H1 (cell line): ENCODE measurements at regions not wholly inside any gene's neighbourhood (a gene's known extent, or its start where the extent isn't known, plus 50 kb on each side); places are given as distances from the start of the nearest gene placed in this dataset.

Experiments used
- CTCF ChIA-PET: fragments of 300-600 bp; sonication (Branson Sonifier 250); formaldehyde crosslinking; loops from one replicate; lab custom pipeline; 2021; ENCODE audit not compliant: partially characterized antibody; lab: Charles Lee
- POLR2A ChIA-PET: fragments of 300-600 bp; sonication (Branson Sonifier 250); formaldehyde crosslinking; loops from one replicate; lab custom pipeline; 2021; ENCODE audit warnings: inconsistent platforms; ENCODE audit not compliant: partially characterized antibody; lab: Charles Lee
- DNase-seq, 2 experiments: peaks; one replicate each; pipeline versions ENCODE4 v3.0.0 to v3.0.0-alpha.2; 2010 to 2022; ENCODE audit warnings: low spot score in 2 of 2, low read depth in 1 of 2, mixed read lengths in 1 of 2
- FAIRE-seq: peaks from 2 replicates; lab custom pipeline; 2011; peaks lifted over from hg19 to GRCh38; lab: Jason Lieb, UNC
- H2AFZ ChIP-seq: 2 replicates; pipeline ENCODE4 v1.8.1; 2012; ENCODE audit warnings: low read length, inconsistent platforms
- H2AK5ac ChIP-seq: 2 replicates; pipeline ENCODE4 v1.6.1; 2013; ENCODE audit warnings: low read depth, low read length
- H2BK120ac ChIP-seq: replicated peaks from 2 replicates; pipeline ENCODE3; 2013; ENCODE audit warnings: low read depth, low read length, inconsistent platforms
- H2BK12ac ChIP-seq: 2 replicates; pipeline ENCODE4 v1.6.1; 2013; ENCODE audit warnings: low read depth, low read length
- H2BK15ac ChIP-seq: 2 replicates; pipeline ENCODE4 v1.6.1; 2013; ENCODE audit warnings: low read length
- H2BK20ac ChIP-seq: 2 replicates; pipeline ENCODE4 v1.6.1; 2013; ENCODE audit warnings: low read length
- H2BK5ac ChIP-seq: 2 replicates; pipeline ENCODE4 v1.6.1; 2013; ENCODE audit warnings: low read depth, low read length
- H3K14ac ChIP-seq: 2 replicates; pipeline ENCODE4 v1.6.1; 2013; ENCODE audit warnings: inconsistent platforms; ENCODE audit not compliant: insufficient read length
- H3K18ac ChIP-seq: 2 replicates; pipeline ENCODE4 v1.6.1; 2013; ENCODE audit warnings: low read length; ENCODE audit errors: extremely low read depth
- H3K23ac ChIP-seq: 2 replicates; pipeline ENCODE4 v1.6.1; 2013; ENCODE audit warnings: inconsistent platforms; ENCODE audit not compliant: insufficient read length
- H3K23me2 ChIP-seq: 2 replicates; pipeline ENCODE4 v1.6.1; 2013; ENCODE audit warnings: low read depth, low read length
- H3K27ac ChIP-seq: 2 replicates; pipeline ENCODE4 v1.6.1; 2011; ENCODE audit warnings: low read depth, low read length, inconsistent platforms
- H3K27me3 ChIP-seq, 4 experiments: replicated peaks in 1 of 4; 1 replicate in 1 of 4; 2 replicates in 3 of 4; pipeline versions ENCODE4 v1.6.1 to v1.8.1; 2011 to 2013; ENCODE audit warnings: low read length in 3 of 4, mild to moderate bottlenecking in 3 of 4, inconsistent platforms in 2 of 4, mixed read lengths in 2 of 4, moderate library complexity in 1 of 4; ENCODE audit not compliant: control insufficient read depth in 3 of 4, insufficient read depth in 3 of 4; ENCODE audit errors: extremely low read depth in 1 of 4
- H3K36me3 ChIP-seq, 4 experiments: 2 replicates each; pipeline versions ENCODE4 v1.6.1 to v1.8.1; 2011 to 2013; ENCODE audit warnings: mild to moderate bottlenecking in 4 of 4, low read length in 3 of 4, moderate library complexity in 2 of 4, control low read depth in 1 of 4, inconsistent platforms in 1 of 4; ENCODE audit not compliant: insufficient read depth in 4 of 4, control insufficient read depth in 2 of 4
- H3K4ac ChIP-seq: replicated peaks from 2 replicates; pipeline ENCODE3; 2013; ENCODE audit warnings: low read length, low read depth, mixed read lengths, inconsistent platforms; ENCODE audit not compliant: insufficient read length
- H3K4me1 ChIP-seq, 4 experiments: replicated peaks in 1 of 4; 1 replicate in 1 of 4; 2 replicates in 3 of 4; pipeline versions ENCODE4 v1.6.1 to v1.8.1; 2011 to 2013; ENCODE audit warnings: low read length in 3 of 4, inconsistent platforms in 2 of 4, mixed read lengths in 1 of 4; ENCODE audit not compliant: insufficient read depth in 4 of 4, control insufficient read depth in 3 of 4
- H3K4me2 ChIP-seq, 2 experiments: 2 replicates each; pipeline versions ENCODE4 v1.6.1 to v1.8.1; 2011 to 2013; ENCODE audit warnings: low read depth in 2 of 2, low read length in 2 of 2, control low read depth in 1 of 2, inconsistent platforms in 1 of 2, mild to moderate bottlenecking in 1 of 2; ENCODE audit not compliant: insufficient read depth in 1 of 2
- H3K4me3 ChIP-seq, 4 experiments: fragments of 200-600, 300-600 bp in 1 of 4; sonication (generic), shearing (Covaris generic), sonication (Bioruptor Twin) in 1 of 4; 2 replicates each; pipeline versions ENCODE4 v1.5.1 to v1.8.1; 2011 to 2016; ENCODE audit warnings: low read length in 4 of 4, low read depth in 3 of 4, control low read depth in 2 of 4, inconsistent platforms in 2 of 4, mild to moderate bottlenecking in 2 of 4, mixed read lengths in 1 of 4, moderate library complexity in 1 of 4; ENCODE audit not compliant: insufficient read depth in 2 of 4; ENCODE audit errors: extremely low read depth in 1 of 4
- H3K56ac ChIP-seq: replicated peaks from 2 replicates; pipeline ENCODE3; 2013; ENCODE audit warnings: low read depth, mild to moderate bottlenecking, mixed read lengths, low read length, inconsistent platforms; ENCODE audit not compliant: insufficient read length
- H3K79me1 ChIP-seq: 2 replicates; pipeline ENCODE4 v1.6.1; 2013; ENCODE audit warnings: low read depth, low read length, control low read depth
- H3K79me2 ChIP-seq, 2 experiments: 2 replicates each; pipeline versions ENCODE4 v1.6.1 to v1.8.1; 2012 to 2013; ENCODE audit warnings: low read length in 2 of 2, mild to moderate bottlenecking in 2 of 2, inconsistent platforms in 1 of 2; ENCODE audit not compliant: insufficient read depth in 2 of 2, control insufficient read depth in 1 of 2
- H3K9ac ChIP-seq, 4 experiments: replicated peaks in 1 of 4; 1 replicate in 1 of 4; 2 replicates in 3 of 4; pipeline versions ENCODE4 v1.6.1 to v1.8.1; 2011 to 2013; ENCODE audit warnings: low read depth in 3 of 4, low read length in 3 of 4, control low read depth in 2 of 4, mild to moderate bottlenecking in 2 of 4, moderate library complexity in 2 of 4, inconsistent platforms in 1 of 4; ENCODE audit errors: extremely low read depth in 1 of 4
- H3K9me3 ChIP-seq, 2 experiments: 2 replicates each; pipeline versions ENCODE4 v1.6.1 to v1.8.1; 2012 to 2013; ENCODE audit warnings: mild to moderate bottlenecking in 2 of 2, moderate library complexity in 2 of 2, control low read depth in 1 of 2, inconsistent platforms in 1 of 2, low read depth in 1 of 2, low read length in 1 of 2, mixed read lengths in 1 of 2; ENCODE audit not compliant: insufficient read depth in 2 of 2
- H4K20me1 ChIP-seq, 2 experiments: replicated peaks in 1 of 2; 2 replicates each; pipeline versions ENCODE3 to v1.8.1; 2011 to 2013; ENCODE audit warnings: inconsistent platforms in 2 of 2, low read length in 2 of 2, mild to moderate bottlenecking in 1 of 2; ENCODE audit not compliant: insufficient read depth in 2 of 2, control insufficient read depth in 1 of 2
- H4K5ac ChIP-seq: 2 replicates; pipeline ENCODE4 v1.6.1; 2013; ENCODE audit warnings: low read length, low read depth, mixed read lengths, inconsistent platforms; ENCODE audit not compliant: insufficient read length
- H4K8ac ChIP-seq: 2 replicates; pipeline ENCODE4 v1.8.0; 2013; ENCODE audit warnings: mild to moderate bottlenecking, moderate library complexity, low read length, inconsistent platforms; ENCODE audit not compliant: insufficient read depth; ENCODE audit errors: extremely low read depth
- H4K91ac ChIP-seq: replicated peaks from 2 replicates; pipeline ENCODE3; 2013; ENCODE audit warnings: low read length, mixed read lengths, inconsistent platforms; ENCODE audit not compliant: insufficient read length
- CEBPB ChIP-seq: IDR thresholded peaks from 2 replicates; pipeline ENCODE4 v1.6.1; 2012; ENCODE audit warnings: low read depth, low read length
- CHD1 ChIP-seq: IDR thresholded peaks from 2 replicates; pipeline ENCODE4 v1.6.1; 2012; ENCODE audit warnings: low read depth, low read length, improper control_type of control experiment
- CREB1 ChIP-seq: IDR thresholded peaks from 2 replicates; pipeline ENCODE4 v1.6.1; 2012; ENCODE audit warnings: inconsistent platforms
- FOSL1 ChIP-seq: IDR thresholded peaks from 2 replicates; pipeline ENCODE4 v1.6.1; 2011; ENCODE audit warnings: mild to moderate bottlenecking, low read depth, low read length, moderate library complexity; ENCODE audit not compliant: insufficient read depth
- KDM4A ChIP-seq: IDR thresholded peaks from one replicate; pipeline ENCODE4 v1.7.1; 2012; ENCODE audit warnings: low read depth, mild to moderate bottlenecking, moderate library complexity, low read length, inconsistent platforms; ENCODE audit not compliant: severe bottlenecking
- KDM5A ChIP-seq: fragments of 200-600 bp; IDR thresholded peaks from 2 replicates; pipeline ENCODE4 v1.7.1; 2012; ENCODE audit warnings: mild to moderate bottlenecking, low read length, inconsistent platforms, mixed read lengths
- POLR2A ChIP-seq, 2 experiments: IDR thresholded peaks; 1 replicate in 1 of 2; 2 replicates in 1 of 2; pipeline ENCODE4 v1.6.1; 2011; ENCODE audit warnings: low read depth in 2 of 2, low read length in 2 of 2, mild to moderate bottlenecking in 2 of 2; ENCODE audit errors: control extremely low read depth in 1 of 2
- RBBP5 ChIP-seq: IDR thresholded peaks from 2 replicates; pipeline ENCODE4 v1.7.1; 2012; ENCODE audit warnings: low read depth, mild to moderate bottlenecking, inconsistent platforms, low read length, moderate library complexity, borderline replicate concordance
- RXRA ChIP-seq: IDR thresholded peaks from 2 replicates; pipeline ENCODE4 v1.6.1; 2011; ENCODE audit warnings: low read depth, mild to moderate bottlenecking, low read length, moderate library complexity; ENCODE audit not compliant: insufficient read depth
- SAP30 ChIP-seq: fragments of 300-600 bp; sonication (generic); IDR thresholded peaks from 2 replicates; pipeline ENCODE4 v1.7.1; 2012; ENCODE audit warnings: low read length, moderate library complexity, mild to moderate bottlenecking, inconsistent platforms; ENCODE audit not compliant: insufficient read depth, insufficient replicate concordance
- SIRT6 ChIP-seq: IDR thresholded peaks from one replicate; pipeline ENCODE4 v1.7.1; 2012; ENCODE audit warnings: low read length, inconsistent platforms
- SP2 ChIP-seq: IDR thresholded peaks from 2 replicates; pipeline ENCODE4 v1.6.1; 2012; ENCODE audit warnings: mild to moderate bottlenecking, low read length, inconsistent platforms
- SP4 ChIP-seq: IDR thresholded peaks from 2 replicates; pipeline ENCODE4 v1.6.1; 2012; ENCODE audit warnings: low read length, inconsistent platforms
- TAF7 ChIP-seq: optimal IDR thresholded peaks from 2 replicates; pipeline ENCODE3; 2011; ENCODE audit warnings: low read depth, mild to moderate bottlenecking, inconsistent platforms, low read length, moderate library complexity, borderline replicate concordance
- TEAD4 ChIP-seq: IDR thresholded peaks from 2 replicates; pipeline ENCODE4 v1.6.1; 2012; ENCODE audit warnings: low read depth, low read length, inconsistent platforms, mixed read lengths
- YY1 ChIP-seq: IDR thresholded peaks from 2 replicates; pipeline ENCODE4 v1.6.1; 2011; ENCODE audit warnings: low read depth, mild to moderate bottlenecking, low read length
- whole genome bisulfite sequencing, 2 experiments: shearing (Covaris generic) in 1 of 2; methylation state at CpG; one replicate each; pipeline versions ENCODE4 v1.1.6 to v1.1.7; 2013 to 2015; ENCODE audit warnings: low lambda C conversion rate in 2 of 2, mixed read lengths in 2 of 2, inconsistent platforms in 1 of 2, low coverage in 1 of 2, missing lambda C conversion rate in 1 of 2; ENCODE audit not compliant: insufficient replicate concordance in 2 of 2, insufficient coverage in 1 of 2, insufficient read length in 1 of 2; ENCODE audit errors: extremely low coverage in 1 of 2, missing lambda C conversion rate in 1 of 2; 5-methylcytosine and 5-hydroxymethylcytosine counted together

DNA sequence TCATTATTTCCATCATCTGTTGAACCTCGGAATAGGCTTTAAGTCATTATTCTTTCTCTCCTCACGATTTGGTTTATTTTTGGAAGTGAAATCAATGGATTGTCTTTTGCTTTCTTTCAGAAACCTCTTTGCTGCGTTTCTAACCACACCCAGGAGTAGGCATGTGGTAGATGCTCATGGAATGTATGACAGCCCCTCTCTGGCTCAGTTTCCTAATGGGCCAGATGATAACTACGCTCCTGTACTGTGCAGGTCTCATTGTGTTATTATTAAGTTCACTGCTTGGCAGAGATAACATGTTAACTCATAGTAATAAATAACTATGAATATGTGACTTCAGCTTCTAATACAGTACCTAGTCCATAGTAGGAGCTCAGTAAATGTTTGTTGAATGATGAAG lies 175.5 kb upstream of the KLF4 start:
- Histone ChIP-seq H3K79me1 (no peaks in the 10 kb centered on the region), H4K20me1 (no peaks in the 10 kb centered on the region), H2BK5ac (no peak overlapping the region), H2BK120ac (no peak overlapping the region)
- CTCF ChIA-PET = interaction anchor here (1.1 kb wide), 1 partner anchor 14 kb away, joined by 3 read pairs; no protein-coding TSS in a partner anchor
- TF ChIP-seq KDM4A (no peak), CEBPB (no peak), FOSL1 (no peak), TAF7 (no peak), CHD1 (no peak), YY1 (no peak), RBBP5 (no peak), RXRA (no peak), POLR2A (IDR thresholded peaks at IDR 0.05; ENCODE audit: control extremely low read depth in 1 of 2, low read depth in 2 of 2, low read length in 2 of 2) (no peak), TEAD4 (no peak), CREB1 (no peak), KDM5A (no peak), SIRT6 (no peak), SP4 (no peak), SAP30 (no peak), SP2 (no peak)
- TF ChIP-seq, all 59 proteins: peak for 0
- H2BK12ac ChIP-seq = no peak overlapping the region
- no peak overlapping the region for H3K56ac ChIP-seq
- no peak overlapping the region for H2BK20ac ChIP-seq
- H4K91ac ChIP-seq = no peak overlapping the region
- no peak overlapping the region for H3K4me2 ChIP-seq
- H3K4ac ChIP-seq = no peak overlapping the region
- H4K5ac ChIP-seq = no peak overlapping the region
- H2BK15ac ChIP-seq = no peak overlapping the region
- no peak overlapping the region for H3K9ac ChIP-seq
- no peak overlapping the region for H3K18ac ChIP-seq
- no peak overlapping the region for H3K14ac ChIP-seq
- peaks cover 0 to 2% (median 0%) of the 10 kb centered on the region in 4 experiments; a peak in 1 of 7 replicates for H3K4me1 ChIP-seq
- no peaks in the 10 kb centered on the region for H3K23me2 ChIP-seq
- H3K79me2 ChIP-seq = no peaks in the 10 kb centered on the region
- no peak overlapping the region for H2AFZ ChIP-seq
- H4K8ac ChIP-seq = no peak overlapping the region
- DNase-seq (no peak), FAIRE-seq (no peak)
- no peak overlapping the region for H3K23ac ChIP-seq
- no peaks in the 10 kb centered on the region for H3K9me3 ChIP-seq
- no peak overlapping the region for H2AK5ac ChIP-seq
- WGBS, 2 experiments = 90% methylated on average over 4 of the region's 4 CpGs; no CpG with 5 or more reads in 1 of the 2 experiments
- no peaks in the 10 kb centered on the region for H3K36me3 ChIP-seq
- no peaks in the 10 kb centered on the region for H3K27me3 ChIP-seq
- POLR2A ChIA-PET = no interaction called here
- H3K27ac ChIP-seq = no peak overlapping the region
- no peak overlapping the region for H3K4me3 ChIP-seq
